GM21825 (cell line): ENCODE measurements at regions not wholly inside any gene's neighbourhood (a gene's known extent, or its start where the extent isn't known, plus 50 kb on each side); places are given as distances from the start of the nearest gene placed in this dataset.

ENCODE experiments used
- ATAC-seq: cut with Tn5 transposase; IDR thresholded peaks from one replicate; pipeline ENCODE4 v1.9.1; 2021; ENCODE audit warnings: mild to moderate bottlenecking, moderate library complexity; ENCODE audit not compliant: unreplicated experiment

- ATAC-seq, result no peak
These were observed 112.2 kb upstream of the PLPPR4 start for GRCh38 chr1:99152132-99152531.

GRCh38 chr1:99163671-99164070, 100.6 kb upstream of the PLPPR4 start:
- ATAC-seq, result no peak

GRCh38 chr1:99170516-99170915, 93.8 kb upstream of the PLPPR4 start:
- no peak for ATAC-seq

- ATAC-seq, result no peak
These were observed 93.0 kb upstream of the PLPPR4 start for GRCh38 chr1:99171184-99171813.

GRCh38 chr1:99173282-99173681, 91.0 kb upstream of the PLPPR4 start:
- no peak for ATAC-seq

GRCh38 chr1:99173900-99174299, 90.4 kb upstream of the PLPPR4 start:
- ATAC-seq, result no peak

GRCh38 chr1:99176753-99177152, 87.5 kb upstream of the PLPPR4 start:
- no peak for ATAC-seq

GRCh38 chr1:99177465-99177864, 86.8 kb upstream of the PLPPR4 start:
- no peak for ATAC-seq

- ATAC-seq, result peak; percentile 94
These were observed 83.9 kb upstream of the PLPPR4 start for GRCh38 chr1:99180343-99180808.

GRCh38 chr1:99180915-99181314, 83.4 kb upstream of the PLPPR4 start:
- ATAC-seq, result no peak

GRCh38 chr1:99181892-99182291, 82.4 kb upstream of the PLPPR4 start:
- no peak for ATAC-seq

GRCh38 chr1:99185196-99185595, 79.1 kb upstream of the PLPPR4 start:
- no peak for ATAC-seq

- ATAC-seq, result no peak
These were observed 70.9 kb upstream of the PLPPR4 start for GRCh38 chr1:99193431-99193830.

GRCh38 chr1:99198393-99198792, 65.9 kb upstream of the PLPPR4 start:
- no peak for ATAC-seq

GRCh38 chr1:99207216-99207615, 57.1 kb upstream of the PLPPR4 start:
- no peak for ATAC-seq
